Liver (tissue), 8 donors: ENCODE measurements at regions not wholly inside any gene's neighbourhood (a gene's known extent, or its start where the extent isn't known, plus 50 kb on each side); places are given as distances from the start of the nearest gene placed in this dataset.

ENCODE experiments used
- DNase-seq: peaks from one replicate; pipeline ENCODE4 v3.0.0-alpha.2; 2017; ENCODE audit warnings: low spot score
- H3K27ac ChIP-seq, 2 donors: one replicate each; pipeline ENCODE4 v1.7.0; 2013; ENCODE audit warnings: inconsistent platforms in 2 of 2, low read length in 2 of 2, control low read depth in 1 of 2, low read depth in 1 of 2, mild to moderate bottlenecking in 1 of 2
- H3K27me3 ChIP-seq, 4 donors: one replicate each; pipeline versions ENCODE4 v1.6.1 to v1.7.0; 2013; ENCODE audit warnings: low read length in 3 of 4, inconsistent platforms in 1 of 4, mild to moderate bottlenecking in 1 of 4, moderate library complexity in 1 of 4; ENCODE audit not compliant: control insufficient read depth in 4 of 4, insufficient read depth in 4 of 4
- H3K36me3 ChIP-seq, 4 donors: one replicate each; pipeline versions ENCODE4 v1.6.1 to v1.7.0; 2013; ENCODE audit warnings: low read length in 3 of 4, mild to moderate bottlenecking in 3 of 4, low read depth in 1 of 4, moderate library complexity in 1 of 4; ENCODE audit not compliant: control insufficient read depth in 4 of 4, insufficient read depth in 3 of 4
- H3K4me1 ChIP-seq, 4 donors: one replicate each; pipeline versions ENCODE4 v1.6.1 to v1.7.0; 2013; ENCODE audit warnings: low read length in 3 of 4, mild to moderate bottlenecking in 3 of 4, moderate library complexity in 1 of 4; ENCODE audit not compliant: control insufficient read depth in 4 of 4, insufficient read depth in 4 of 4
- H3K4me3 ChIP-seq, 3 donors: one replicate each; pipeline versions ENCODE4 v1.6.1 to v1.7.0; 2013; ENCODE audit warnings: low read length in 3 of 3, control low read depth in 1 of 3, low read depth in 1 of 3, mild to moderate bottlenecking in 1 of 3
- H3K9ac ChIP-seq, 2 donors: one replicate each; pipeline ENCODE4 v1.7.0; 2013; ENCODE audit warnings: low read length in 2 of 2, mild to moderate bottlenecking in 2 of 2, moderate library complexity in 2 of 2, control low read depth in 1 of 2, low read depth in 1 of 2
- H3K9me3 ChIP-seq, 4 donors: one replicate each; pipeline versions ENCODE4 v1.6.1 to v1.7.0; 2013; ENCODE audit warnings: low read length in 3 of 4; ENCODE audit not compliant: control insufficient read depth in 4 of 4
- ATF3 ChIP-seq: IDR thresholded peaks from 2 replicates; pipeline ENCODE4 v1.6.1; 2016; ENCODE audit warnings: antibody characterized with exemption
- CTCF ChIP-seq: fragments of 150-350 bp; IDR thresholded peaks from 2 replicates; pipeline ENCODE4 v1.5.1; 2017; ENCODE audit warnings: improper control_type of control experiment, low read depth, low read length; ENCODE audit not compliant: missing input control
- EGR1 ChIP-seq, 2 donors: IDR thresholded peaks; 2 replicates each; pipeline ENCODE4 v1.6.1; 2016 to 2018; ENCODE audit warnings: antibody characterized with exemption in 2 of 2, low read depth in 2 of 2
- FOXA1 ChIP-seq: IDR thresholded peaks from 2 replicates; pipeline ENCODE4 v1.6.1; 2016; ENCODE audit warnings: antibody characterized with exemption
- FOXA2 ChIP-seq: IDR thresholded peaks from 2 replicates; pipeline ENCODE4 v1.6.1; 2016; ENCODE audit warnings: antibody characterized with exemption
- GABPA ChIP-seq, 2 donors: IDR thresholded peaks in 1 of 2; conservative IDR thresholded peaks in 1 of 2; 2 replicates each; pipeline ENCODE4 v1.6.1; 2016; ENCODE audit warnings: antibody characterized with exemption in 2 of 2, mild to moderate bottlenecking in 1 of 2, moderate library complexity in 1 of 2
- HNF4G ChIP-seq: IDR thresholded peaks from 2 replicates; pipeline ENCODE4 v1.6.1; 2016; ENCODE audit warnings: antibody characterized with exemption
- JUND ChIP-seq, 2 donors: IDR thresholded peaks; 2 replicates each; pipeline ENCODE4 v1.6.1; 2016; ENCODE audit warnings: antibody characterized with exemption in 2 of 2
- MAX ChIP-seq: IDR thresholded peaks from 2 replicates; pipeline ENCODE4 v1.6.1; 2016; ENCODE audit warnings: antibody characterized with exemption
- NR2F2 ChIP-seq: IDR thresholded peaks from 2 replicates; pipeline ENCODE4 v1.6.1; 2016; ENCODE audit warnings: antibody characterized with exemption
- RAD21 ChIP-seq, 2 donors: IDR thresholded peaks; 2 replicates each; pipeline ENCODE4 v1.6.1; 2016; ENCODE audit warnings: antibody characterized with exemption in 2 of 2, mild to moderate bottlenecking in 2 of 2
- REST ChIP-seq: IDR thresholded peaks from 2 replicates; pipeline ENCODE4 v1.6.1; 2016; ENCODE audit warnings: antibody characterized with exemption, mild to moderate bottlenecking
- RXRA ChIP-seq, 2 donors: IDR thresholded peaks; 2 replicates each; pipeline ENCODE4 v1.6.1; 2017 to 2018; ENCODE audit warnings: antibody characterized with exemption in 2 of 2, mild to moderate bottlenecking in 1 of 2
- SP1 ChIP-seq: IDR thresholded peaks from 2 replicates; pipeline ENCODE4 v1.6.1; 2018; ENCODE audit warnings: antibody characterized with exemption, mild to moderate bottlenecking
- TAF1 ChIP-seq: conservative IDR thresholded peaks from 2 replicates; pipeline ENCODE4 v1.6.1; 2016; ENCODE audit warnings: antibody characterized with exemption, mild to moderate bottlenecking
- YY1 ChIP-seq: IDR thresholded peaks from 2 replicates; pipeline ENCODE4 v1.6.1; 2016; ENCODE audit warnings: antibody characterized with exemption, mild to moderate bottlenecking
- ZBTB33 ChIP-seq: IDR thresholded peaks from 2 replicates; pipeline ENCODE4 v1.6.1; 2016; ENCODE audit warnings: antibody characterized with exemption
- WGBS: extraction: QIAGEN DNeasy Blood & Tissue Kit; methylation state at CpG from one replicate; pipeline ENCODE4 v1.1.7; 2013; 5-methylcytosine and 5-hydroxymethylcytosine counted together
- donor health status: healthy.
- donor health status: healthy.
- donor health status: healthy.
- donor health status: healthy.
- donor health status: healthy.

GRCh38 chr7:121797657-121798452 is 75.1 kb upstream of the PTPRZ1 start:
- DNase-seq, result no peak
- 83% methylated on average over 6 of the region's 6 CpGs for WGBS

More at GRCh38 chr7:121797657-121798452, 75.1 kb upstream of the PTPRZ1 start:
- TF ChIP-seq YY1 (no peak), REST (no peak), ATF3 (no peak), CTCF (no peak), FOXA2 (no peak), GABPA (IDR thresholded peaks at IDR 0.05 in 1 of 2, conservative IDR thresholded peaks at IDR 0.05 in 1 of 2) (no peak), FOXA1 (no peak), NR2F2 (no peak), HNF4G (no peak), SP1 (no peak), MAX (no peak), RXRA (IDR thresholded peaks at IDR 0.05) (no peak), TAF1 (no peak), ZBTB33 (no peak), JUND (IDR thresholded peaks at IDR 0.05) (no peak), RAD21 (IDR thresholded peaks at IDR 0.05) (no peak), EGR1 (IDR thresholded peaks at IDR 0.05; ENCODE audit: low read depth in 2 of 2) (no peak)
- Histone ChIP-seq H3K9ac (no peak overlapping the region), H3K9me3 (no peaks in the 10 kb centered on the region), H3K4me1 (no peaks in the 10 kb centered on the region), H3K27ac (no peak overlapping the region), H3K27me3 (no peaks in the 10 kb centered on the region), H3K36me3 (no peaks in the 10 kb centered on the region), H3K4me3 (no peak overlapping the region)
